HUES6 (cell line): ENCODE measurements at regions not wholly inside any gene's neighbourhood (a gene's known extent, or its start where the extent isn't known, plus 50 kb on each side); places are given as distances from the start of the nearest gene placed in this dataset.
"Not testable (repeated sequence)": the region's sequence is repeated elsewhere in the genome, so short reads cannot be mapped to it uniquely, and the experiment has no call there.

ENCODE experiments used
- H3K27ac ChIP-seq: 2 replicates; pipeline ENCODE4 v1.7.0; 2013; ENCODE audit warnings: low read depth, mild to moderate bottlenecking, low read length, inconsistent platforms
- H3K27me3 ChIP-seq: 2 replicates; pipeline ENCODE4 v1.6.1; 2013; ENCODE audit warnings: low read length; ENCODE audit not compliant: control insufficient read depth, insufficient read depth
- H3K36me3 ChIP-seq: 2 replicates; pipeline ENCODE4 v1.6.1; 2013; ENCODE audit warnings: low read length; ENCODE audit not compliant: control insufficient read depth, insufficient read depth
- H3K4me1 ChIP-seq: 2 replicates; pipeline ENCODE4 v1.6.1; 2013; ENCODE audit warnings: low read length; ENCODE audit not compliant: control insufficient read depth, insufficient read depth
- H3K4me3 ChIP-seq: 2 replicates; pipeline ENCODE4 v1.5.1; 2013; ENCODE audit warnings: low read depth, low read length
- H3K9ac ChIP-seq: one replicate; pipeline ENCODE4 v1.6.1; 2013; ENCODE audit warnings: mild to moderate bottlenecking, low read length
- H3K9me3 ChIP-seq: 2 replicates; pipeline ENCODE4 v1.6.1; 2013; ENCODE audit warnings: low read depth, low read length; ENCODE audit not compliant: control insufficient read depth, insufficient read depth

- Histone ChIP-seq H3K4me1 (peaks cover 7% of the 10 kb centered on the region; the same call in 1 of the 2 replicates), H3K9me3 (no peaks in the 10 kb centered on the region), H3K9ac (no peak overlapping the region), H3K4me3 (no peak overlapping the region), H3K27me3 (no peaks in the 10 kb centered on the region), H3K27ac (no peak overlapping the region), H3K36me3 (no peaks in the 10 kb centered on the region)
Measured at GRCh38 chr16:66254106-66254505, 112.4 kb upstream of the CDH5 start.

- no peaks in the 10 kb centered on the region for H3K27me3 ChIP-seq
- H3K36me3 ChIP-seq, result no peaks in the 10 kb centered on the region
- peaks cover 7% of the 10 kb centered on the region; the same call in 1 of the 2 replicates for H3K4me1 ChIP-seq
- no peaks in the 10 kb centered on the region for H3K9me3 ChIP-seq
- H3K4me3 ChIP-seq, result no peak overlapping the region
- H3K27ac ChIP-seq, result no peak overlapping the region
- H3K9ac ChIP-seq, result no peak overlapping the region
Measured at GRCh38 chr16:66251476-66252160, 114.9 kb upstream of the CDH5 start.

GRCh38 chr16:66250686-66251431 lies 115.6 kb upstream of the CDH5 start:
- Histone ChIP-seq H3K9me3 (no peaks in the 10 kb centered on the region), H3K36me3 (no peaks in the 10 kb centered on the region), H3K27me3 (no peaks in the 10 kb centered on the region), H3K4me3 (no peak overlapping the region), H3K4me1 (peaks cover 7% of the 10 kb centered on the region; the same call in 1 of the 2 replicates), H3K27ac (no peak overlapping the region), H3K9ac (no peak overlapping the region)

GRCh38 chr16:66247516-66248481 lies 118.7 kb upstream of the CDH5 start:
- no peak overlapping the region for H3K4me3 ChIP-seq
- H3K4me1 ChIP-seq, result peaks cover 7% of the 10 kb centered on the region; the same call in 1 of the 2 replicates
- no peak overlapping the region for H3K9ac ChIP-seq
- H3K9me3 ChIP-seq, result no peaks in the 10 kb centered on the region
- no peaks in the 10 kb centered on the region for H3K27me3 ChIP-seq
- no peaks in the 10 kb centered on the region for H3K36me3 ChIP-seq
- no peak overlapping the region for H3K27ac ChIP-seq

GRCh38 chr16:66245868-66246267 lies 120.6 kb upstream of the CDH5 start:
- Histone ChIP-seq H3K27ac (no peak overlapping the region), H3K9ac (no peak overlapping the region), H3K9me3 (no peaks in the 10 kb centered on the region), H3K27me3 (no peaks in the 10 kb centered on the region; the same call in 1 of the 2 replicates), H3K4me3 (no peak overlapping the region), H3K36me3 (no peaks in the 10 kb centered on the region), H3K4me1 (peaks cover 4% of the 10 kb centered on the region; the same call in 1 of the 2 replicates)

- Histone ChIP-seq H3K9ac (no peak overlapping the region), H3K4me3 (no peak overlapping the region), H3K4me1 (no peaks in the 10 kb centered on the region), H3K36me3 (no peaks in the 10 kb centered on the region), H3K27ac (no peak overlapping the region), H3K27me3 (no peaks in the 10 kb centered on the region; the same call in 1 of the 2 replicates), H3K9me3 (no peaks in the 10 kb centered on the region)
Measured at GRCh38 chr16:66245072-66245471, 121.4 kb upstream of the CDH5 start.

GRCh38 chr16:66242672-66243071 lies 123.8 kb upstream of the CDH5 start:
- Histone ChIP-seq H3K36me3 (no peaks in the 10 kb centered on the region), H3K4me3 (no peak overlapping the region), H3K9me3 (peaks cover 4% of the 10 kb centered on the region; the same call in 1 of the 2 replicates), H3K4me1 (no peaks in the 10 kb centered on the region), H3K27ac (no peak overlapping the region), H3K9ac (no peak overlapping the region), H3K27me3 (no peaks in the 10 kb centered on the region; the same call in 1 of the 2 replicates)

- not testable (repeated sequence) for H3K9ac ChIP-seq, H3K4me3 ChIP-seq, H3K27me3 ChIP-seq, H3K27ac ChIP-seq, H3K36me3 ChIP-seq, H3K9me3 ChIP-seq, H3K4me1 ChIP-seq
Measured at GRCh38 chr16:66242206-66242605, 124.3 kb upstream of the CDH5 start.

- Histone ChIP-seq H3K4me1 (no peaks in the 10 kb centered on the region), H3K27me3 (no peaks in the 10 kb centered on the region; the same call in 1 of the 2 replicates), H3K9ac (no peak overlapping the region), H3K36me3 (no peaks in the 10 kb centered on the region), H3K9me3 (peaks cover 4% of the 10 kb centered on the region; the same call in 1 of the 2 replicates), H3K4me3 (no peak overlapping the region), H3K27ac (no peak overlapping the region)
Measured at GRCh38 chr16:66240631-66241395, 125.7 kb upstream of the CDH5 start.

- Histone ChIP-seq H3K27me3 (no peaks in the 10 kb centered on the region; the same call in 1 of the 2 replicates), H3K9ac (no peak overlapping the region), H3K4me1 (no peaks in the 10 kb centered on the region), H3K36me3 (no peaks in the 10 kb centered on the region), H3K4me3 (no peak overlapping the region), H3K27ac (no peak overlapping the region), H3K9me3 (peaks cover 4% of the 10 kb centered on the region; the same call in 1 of the 2 replicates)
Measured at GRCh38 chr16:66240088-66240487, 126.4 kb upstream of the CDH5 start.
